B cell (primary cell): ENCODE measurements at regions not wholly inside any gene's neighbourhood (a gene's known extent, or its start where the extent isn't known, plus 50 kb on each side); places are given as distances from the start of the nearest gene placed in this dataset.

Experiments
- ATAC-seq: fragments of 200-7000 bp; cut with Tn5 transposase; one replicate; pipeline ENCODE4 v1.10.0; 2021; ENCODE audit warnings: low read depth, mild to moderate bottlenecking, moderate number of reproducible peaks, moderate library complexity
- CTCF ChIA-PET: fragments of 350-600 bp; sonication (Branson Sonifier 250); formaldehyde crosslinking; loops from one replicate; lab custom pipeline; 2021; ENCODE audit warnings: antibody characterized with exemption, inconsistent platforms; lab: Charles Lee
- POLR2A ChIA-PET: fragments of 350-600 bp; sonication (Branson Sonifier 250); formaldehyde crosslinking; loops from one replicate; lab custom pipeline; 2021; ENCODE audit warnings: antibody characterized with exemption; lab: Charles Lee
- DNase-seq: peaks from one replicate; pipeline ENCODE4 v3.0.0; 2013
- H2AFZ ChIP-seq: 2 replicates; pipeline ENCODE4 v1.6.1; 2012; ENCODE audit warnings: mild to moderate bottlenecking, low read depth, low read length; ENCODE audit not compliant: insufficient read depth, poor library complexity, severe bottlenecking
- H3K27ac ChIP-seq, 2 donors: 1 replicate in 1 of 2; 2 replicates in 1 of 2; pipeline ENCODE4 v1.5.1; 2012 to 2013; ENCODE audit warnings: low read length in 2 of 2, mild to moderate bottlenecking in 2 of 2, moderate library complexity in 1 of 2
- H3K27me3 ChIP-seq, 4 experiments: fragments of 200-600 bp in 1 of 4; sonication (generic) in 1 of 4; replicated peaks in 1 of 4; 1 replicate in 2 of 4; 2 replicates in 2 of 4; pipeline versions ENCODE4 v1.6.1 to v1.7.0; 2013 to 2016; ENCODE audit warnings: low read length in 3 of 4, mild to moderate bottlenecking in 2 of 4, mixed read lengths in 1 of 4, moderate library complexity in 1 of 4; ENCODE audit not compliant: insufficient read depth in 4 of 4, control insufficient read depth in 3 of 4; ENCODE audit errors: control extremely low read depth in 1 of 4
- H3K36me3 ChIP-seq, 2 experiments: replicated peaks in 1 of 2; 1 replicate in 1 of 2; 2 replicates in 1 of 2; pipeline versions ENCODE4 v1.6.1 to v1.7.1; 2013; ENCODE audit warnings: low read length in 1 of 2; ENCODE audit not compliant: insufficient read depth in 2 of 2, control insufficient read depth in 1 of 2; ENCODE audit errors: control extremely low read depth in 1 of 2, extremely low read depth in 1 of 2
- H3K4me1 ChIP-seq, 2 donors: fragments of 200-600 bp in 1 of 2; sonication (generic) in 1 of 2; 1 replicate in 1 of 2; 2 replicates in 1 of 2; pipeline versions ENCODE4 v1.5.1 to v1.6.1; 2013 to 2017; ENCODE audit warnings: low read length in 2 of 2; ENCODE audit not compliant: control insufficient read depth in 2 of 2, insufficient read depth in 2 of 2
- H3K4me2 ChIP-seq: replicated peaks from 2 replicates; pipeline ENCODE3; 2012; ENCODE audit warnings: mild to moderate bottlenecking, low read depth, low read length; ENCODE audit not compliant: poor library complexity, severe bottlenecking
- H3K4me3 ChIP-seq, 5 experiments: fragments of 200-600 bp in 1 of 5; sonication (generic) in 1 of 5; 1 replicate in 3 of 5; 2 replicates in 2 of 5; pipeline versions ENCODE4 v1.5.1 to v1.7.0; 2011 to 2016; ENCODE audit warnings: low read length in 4 of 5, mild to moderate bottlenecking in 4 of 5, low read depth in 2 of 5, control low read depth in 1 of 5, moderate library complexity in 1 of 5; ENCODE audit not compliant: insufficient read depth in 1 of 5; ENCODE audit errors: control extremely low read depth in 1 of 5, extremely low read depth in 1 of 5
- H3K79me2 ChIP-seq: fragments of 200-600 bp; sonication (generic); one replicate; pipeline ENCODE4 v1.6.0; 2016; ENCODE audit warnings: low read length; ENCODE audit not compliant: control insufficient read depth, insufficient read depth
- H3K9ac ChIP-seq: fragments of 200-600 bp; sonication (generic); 2 replicates; pipeline ENCODE4 v1.6.1; 2017; ENCODE audit warnings: mild to moderate bottlenecking, low read length, moderate library complexity
- H3K9me3 ChIP-seq, 3 donors: one replicate each; pipeline versions ENCODE4 v1.6.1 to v1.7.1; 2013; ENCODE audit warnings: low read length in 2 of 3; ENCODE audit not compliant: control insufficient read depth in 2 of 3, insufficient read depth in 1 of 3; ENCODE audit errors: control extremely low read depth in 1 of 3
- H4K20me1 ChIP-seq: 2 replicates; pipeline ENCODE4 v1.6.0; 2012; ENCODE audit warnings: mild to moderate bottlenecking, low read length; ENCODE audit not compliant: insufficient read depth, control insufficient read depth, poor library complexity, severe bottlenecking
- H3K27ac Mint-ChIP-seq: one replicate; pipeline ENCODE4 v1.8.0; 2021; ENCODE audit warnings: mixed read lengths
- H3K27me3 Mint-ChIP-seq: one replicate; pipeline ENCODE4 v1.8.0; 2021; ENCODE audit warnings: mixed read lengths
- H3K4me1 Mint-ChIP-seq: one replicate; pipeline ENCODE4 v1.8.0; 2021; ENCODE audit warnings: mixed read lengths
- H3K4me3 Mint-ChIP-seq: one replicate; pipeline ENCODE4 v1.8.0; 2021; ENCODE audit warnings: mixed read lengths
- H3K9me3 Mint-ChIP-seq: one replicate; pipeline ENCODE4 v1.8.0; 2022; ENCODE audit warnings: mixed read lengths; ENCODE audit not compliant: insufficient read depth
- EZH2 ChIP-seq: IDR thresholded peaks from 2 replicates; pipeline ENCODE4 v1.6.1; 2012; ENCODE audit warnings: borderline replicate concordance, low read depth, mild to moderate bottlenecking, moderate library complexity, low read length; ENCODE audit not compliant: insufficient read depth, poor library complexity, severe bottlenecking
- intact Hi-C: fragments of 100-400 bp; cut with micrococcal nuclease; formaldehyde crosslinking; loops from one replicate; pipeline ENCODE4 v1.10.0; 2022
- TF ChIP-seq, protein P1 (sequence below): fragments of 200-600 bp; IDR thresholded peaks from one replicate; pipeline ENCODE4 v1.8.0; 2022; ENCODE audit warnings: antibody characterized with exemption, mild to moderate bottlenecking

DNA sequence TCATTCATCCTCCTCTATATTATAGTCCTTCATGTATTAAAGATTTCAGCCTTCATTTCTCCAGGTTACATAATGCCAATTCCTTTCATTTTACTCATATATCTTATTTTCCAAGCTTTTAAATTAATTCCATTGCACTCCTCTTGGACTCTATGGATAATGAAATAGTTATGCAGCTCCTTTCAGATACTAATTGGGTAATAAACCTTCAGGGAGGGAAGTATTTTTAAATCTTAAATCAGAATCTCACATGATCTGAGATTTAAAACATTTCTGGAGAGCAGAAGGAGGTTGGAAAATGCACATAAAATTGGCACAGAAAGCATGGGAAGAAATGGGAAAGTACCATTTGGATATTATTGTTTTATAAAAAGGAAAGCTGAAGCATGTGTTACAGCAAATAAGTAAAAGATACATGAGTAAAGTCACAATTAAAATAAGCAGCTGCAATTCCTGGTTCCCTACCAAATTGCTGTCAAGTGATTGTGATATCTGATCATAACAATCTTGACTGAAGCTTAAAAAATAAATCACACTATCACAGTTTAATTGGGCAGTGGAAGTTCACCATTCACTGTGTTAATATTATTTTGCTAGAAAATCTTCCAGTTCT is 257.9 kb upstream of the NREP start:
- H3K27me3 Mint-ChIP-seq = peaks cover 4% of the 10 kb centered on the region
- no peak overlapping the region for H3K4me3 ChIP-seq
- CTCF ChIA-PET = no interaction called here

DNA sequence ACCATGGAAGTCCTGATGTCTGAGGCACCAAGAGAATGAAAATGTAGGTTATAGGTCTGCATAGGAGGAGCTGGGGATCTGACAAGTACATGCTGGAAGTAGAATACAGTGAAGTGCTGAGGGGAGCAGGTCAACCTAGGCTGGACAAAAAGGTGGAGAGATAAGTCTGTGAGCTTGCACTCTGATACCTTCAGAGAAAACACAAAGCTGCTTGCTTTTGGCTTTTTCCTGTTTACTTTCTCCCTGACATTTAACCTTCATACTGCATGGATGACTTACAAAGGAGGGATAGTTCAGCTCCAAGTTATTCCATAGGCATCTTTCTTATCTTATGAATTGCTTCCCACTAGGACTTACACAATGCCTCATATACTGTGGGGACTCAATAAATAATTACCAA is 256.7 kb upstream of the NREP start:
- Histone ChIP-seq H3K9me3 (no peaks in the 10 kb centered on the region), H3K4me1 (no peaks in the 10 kb centered on the region), H3K9ac (no peak overlapping the region), H3K27me3 (no peaks in the 10 kb centered on the region), H3K79me2 (no peaks in the 10 kb centered on the region), H4K20me1 (no peaks in the 10 kb centered on the region), H3K4me2 (no peak overlapping the region), H3K27ac (no peak overlapping the region), H2AFZ (no peak overlapping the region), H3K36me3 (no peaks in the 10 kb centered on the region), H3K4me3 (no peak overlapping the region)
- intact Hi-C loops = no loop called here
- POLR2A ChIA-PET = no interaction called here
- CTCF ChIA-PET = no interaction called here
- no peak overlapping the region for H3K27ac Mint-ChIP-seq
- no peaks in the 10 kb centered on the region for H3K9me3 Mint-ChIP-seq
- peaks cover 4% of the 10 kb centered on the region for H3K27me3 Mint-ChIP-seq
- TF ChIP-seq, protein P1, sequence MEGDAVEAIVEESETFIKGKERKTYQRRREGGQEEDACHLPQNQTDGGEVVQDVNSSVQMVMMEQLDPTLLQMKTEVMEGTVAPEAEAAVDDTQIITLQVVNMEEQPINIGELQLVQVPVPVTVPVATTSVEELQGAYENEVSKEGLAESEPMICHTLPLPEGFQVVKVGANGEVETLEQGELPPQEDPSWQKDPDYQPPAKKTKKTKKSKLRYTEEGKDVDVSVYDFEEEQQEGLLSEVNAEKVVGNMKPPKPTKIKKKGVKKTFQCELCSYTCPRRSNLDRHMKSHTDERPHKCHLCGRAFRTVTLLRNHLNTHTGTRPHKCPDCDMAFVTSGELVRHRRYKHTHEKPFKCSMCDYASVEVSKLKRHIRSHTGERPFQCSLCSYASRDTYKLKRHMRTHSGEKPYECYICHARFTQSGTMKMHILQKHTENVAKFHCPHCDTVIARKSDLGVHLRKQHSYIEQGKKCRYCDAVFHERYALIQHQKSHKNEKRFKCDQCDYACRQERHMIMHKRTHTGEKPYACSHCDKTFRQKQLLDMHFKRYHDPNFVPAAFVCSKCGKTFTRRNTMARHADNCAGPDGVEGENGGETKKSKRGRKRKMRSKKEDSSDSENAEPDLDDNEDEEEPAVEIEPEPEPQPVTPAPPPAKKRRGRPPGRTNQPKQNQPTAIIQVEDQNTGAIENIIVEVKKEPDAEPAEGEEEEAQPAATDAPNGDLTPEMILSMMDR = no peak
- no peaks in the 10 kb centered on the region for H3K4me1 Mint-ChIP-seq
- no peak overlapping the region for H3K4me3 Mint-ChIP-seq
- ATAC-seq (no peak), DNase-seq (no peak)

More for the DNA sequence above, 257.9 kb upstream of the NREP start:
- Histone ChIP-seq H3K27me3 (no peaks in the 10 kb centered on the region), H3K4me2 (no peak overlapping the region), H3K4me1 (no peaks in the 10 kb centered on the region), H3K27ac (no peak overlapping the region), H3K36me3 (no peaks in the 10 kb centered on the region), H4K20me1 (no peaks in the 10 kb centered on the region), H2AFZ (no peak overlapping the region), H3K9ac (no peak overlapping the region), H3K9me3 (no peaks in the 10 kb centered on the region), H3K79me2 (no peaks in the 10 kb centered on the region)
- Mint-ChIP-seq H3K4me1 (no peaks in the 10 kb centered on the region), H3K27ac (no peak overlapping the region), H3K4me3 (no peak overlapping the region), H3K9me3 (no peaks in the 10 kb centered on the region)
- POLR2A ChIA-PET = no interaction called here
- intact Hi-C loops = no loop called here
- ATAC-seq (no peak), DNase-seq (no peak)
- TF ChIP-seq EZH2 = no peak
- TF ChIP-seq, protein P1 = no peak
